ENCODE measurements at regions not wholly inside any gene's neighbourhood (a gene's known extent, or its start where the extent isn't known, plus 50 kb on each side); places are given as distances from the start of the nearest gene placed in this dataset.

DNA sequence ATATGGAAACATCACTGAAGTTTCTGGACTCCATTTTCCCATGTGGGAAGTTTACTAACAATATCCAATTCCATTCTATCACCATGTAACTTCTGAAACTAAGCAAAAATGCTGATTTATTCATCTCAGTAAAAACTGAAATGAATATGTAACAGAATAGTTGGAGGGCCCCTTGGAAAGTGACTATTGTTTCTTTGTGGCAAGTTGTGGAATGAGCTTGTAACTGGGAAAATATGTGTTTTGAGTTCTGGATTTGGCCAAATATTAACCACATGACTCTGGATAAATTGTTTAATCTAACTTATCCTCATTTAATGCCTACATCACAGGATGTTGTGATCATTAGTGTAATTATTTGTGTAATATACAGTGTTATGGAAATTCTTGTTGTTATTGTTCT, 619.3 kb downstream of the TLE4 start:
- TF ChIP-seq POLR2AphosphoS5 (IDR thresholded peaks at IDR 0.05; ENCODE audit: low read depth, low read length) (no peak), SIN3A (IDR thresholded peaks at IDR 0.05; ENCODE audit: borderline replicate concordance, insufficient read depth, low read length) (no peak), REST (IDR thresholded peaks at IDR 0.05; ENCODE audit: insufficient read depth in 1 of 2, low read depth in 2 of 2, low read length in 2 of 2) (no peak)
